ENCODE measurements at regions not wholly inside any gene's neighbourhood (a gene's known extent, or its start where the extent isn't known, plus 50 kb on each side); places are given as distances from the start of the nearest gene placed in this dataset.
"Not testable (repeated sequence)": the region's sequence is repeated elsewhere in the genome, so short reads cannot be mapped to it uniquely, and the experiment has no call there.

GRCh38 chr3:191555037-191555436 lies 94.1 kb downstream of the PYDC2 start:
- DNase-seq (no peak), FAIRE-seq (no peak)
- Histone ChIP-seq H3K9me3 (ENCODE audit: control insufficient read depth in 2 of 2, insufficient read depth in 1 of 2, low read depth in 1 of 2, low read length in 1 of 2) (no peaks in the 10 kb centered on the region), H3K27ac (ENCODE audit: low read depth in 1 of 3, low read length in 2 of 3) (no peak overlapping the region), H3K36me3 (ENCODE audit: control insufficient read depth in 3 of 3, insufficient read depth in 2 of 3, low read depth in 1 of 3, low read length in 3 of 3) (no peaks in the 10 kb centered on the region), H3K27me3 (ENCODE audit: control insufficient read depth in 3 of 3, insufficient read depth in 3 of 3, low read length in 3 of 3) (no peaks in the 10 kb centered on the region), H3K4me3 (ENCODE audit: low read depth in 1 of 3, low read length in 3 of 3) (no peak overlapping the region), H3K4me1 (ENCODE audit: control insufficient read depth in 3 of 3, insufficient read depth in 2 of 3, low read depth in 1 of 3, low read length in 2 of 3) (no peaks in the 10 kb centered on the region)

DNA sequence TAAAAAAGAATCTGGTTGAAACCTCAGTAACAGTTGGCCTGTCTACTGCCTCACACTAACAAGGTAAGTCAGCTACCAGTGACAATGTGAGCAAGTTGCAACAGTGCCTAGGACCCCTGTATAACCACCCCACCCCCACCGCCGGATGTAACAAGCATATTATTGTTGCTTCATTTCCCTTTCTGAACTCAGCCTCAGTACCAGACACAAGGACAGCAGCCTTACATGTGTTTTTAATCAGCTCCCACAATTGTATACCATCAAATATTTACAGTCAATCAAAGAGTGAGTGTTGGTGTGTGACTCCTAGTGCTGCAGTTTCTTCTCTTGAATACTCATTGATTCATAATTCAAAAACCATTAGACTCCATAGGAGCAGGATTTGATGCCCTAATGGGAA lies 96.4 kb downstream of the PYDC2 start:
- FAIRE-seq = no peak
- no peak for DNase-seq
- Histone ChIP-seq H3K27ac (ENCODE audit: low read depth in 1 of 3, low read length in 2 of 3) (no peak overlapping the region), H3K27me3 (ENCODE audit: control insufficient read depth in 3 of 3, insufficient read depth in 3 of 3, low read length in 3 of 3) (no peaks in the 10 kb centered on the region), H3K36me3 (ENCODE audit: control insufficient read depth in 3 of 3, insufficient read depth in 2 of 3, low read depth in 1 of 3, low read length in 3 of 3) (no peaks in the 10 kb centered on the region), H3K9me3 (ENCODE audit: control insufficient read depth in 2 of 2, insufficient read depth in 1 of 2, low read depth in 1 of 2, low read length in 1 of 2) (no peaks in the 10 kb centered on the region), H3K4me1 (ENCODE audit: control insufficient read depth in 3 of 3, insufficient read depth in 2 of 3, low read depth in 1 of 3, low read length in 2 of 3) (no peaks in the 10 kb centered on the region), H3K4me3 (ENCODE audit: low read depth in 1 of 3, low read length in 3 of 3) (no peak overlapping the region)
- WGBS, 3 donors = 86 to 91% (median 88%) methylated on average over 2 of the region's 2 CpGs

- Histone ChIP-seq H3K4me1 (ENCODE audit: control insufficient read depth in 3 of 3, insufficient read depth in 2 of 3, low read depth in 1 of 3, low read length in 2 of 3) (no peaks in the 10 kb centered on the region), H3K27ac (ENCODE audit: low read depth in 1 of 3, low read length in 2 of 3) (no peak overlapping the region), H3K9me3 (ENCODE audit: control insufficient read depth in 2 of 2, insufficient read depth in 1 of 2, low read depth in 1 of 2, low read length in 1 of 2) (no peaks in the 10 kb centered on the region), H3K4me3 (ENCODE audit: low read depth in 1 of 3, low read length in 3 of 3) (no peak overlapping the region), H3K27me3 (ENCODE audit: control insufficient read depth in 3 of 3, insufficient read depth in 3 of 3, low read length in 3 of 3) (no peaks in the 10 kb centered on the region), H3K36me3 (ENCODE audit: control insufficient read depth in 3 of 3, insufficient read depth in 2 of 3, low read depth in 1 of 3, low read length in 3 of 3) (no peaks in the 10 kb centered on the region)
- DNase-seq (no peak), FAIRE-seq (no peak)
- 37 to 55% (median 47%) methylated on average over 7 of the region's 7 CpGs for WGBS, 3 donors
These were observed 102.8 kb downstream of the PYDC2 start for GRCh38 chr3:191563722-191564121.

- no peak overlapping the region for H3K4me3 ChIP-seq (ENCODE audit: low read depth in 1 of 3, low read length in 3 of 3)
- 77 to 93% (median 81%) methylated on average over 1 of the region's 1 CpG for WGBS, 3 donors
- H3K4me1 ChIP-seq (ENCODE audit: control insufficient read depth in 3 of 3, insufficient read depth in 2 of 3, low read depth in 1 of 3, low read length in 2 of 3) = no peaks in the 10 kb centered on the region
- no peaks in the 10 kb centered on the region for H3K36me3 ChIP-seq (ENCODE audit: control insufficient read depth in 3 of 3, insufficient read depth in 2 of 3, low read depth in 1 of 3, low read length in 3 of 3)
- no peak for DNase-seq
- H3K27me3 ChIP-seq (ENCODE audit: control insufficient read depth in 3 of 3, insufficient read depth in 3 of 3, low read length in 3 of 3) = no peaks in the 10 kb centered on the region
- H3K27ac ChIP-seq (ENCODE audit: low read depth in 1 of 3, low read length in 2 of 3) = no peak overlapping the region
- FAIRE-seq = no peak
- H3K9me3 ChIP-seq (ENCODE audit: control insufficient read depth in 2 of 2, insufficient read depth in 1 of 2, low read depth in 1 of 2, low read length in 1 of 2) = no peaks in the 10 kb centered on the region
These were observed 105.5 kb downstream of the PYDC2 start for GRCh38 chr3:191566469-191566868.

- Histone ChIP-seq H3K4me3 (ENCODE audit: low read depth in 1 of 3, low read length in 3 of 3) (no peak overlapping the region), H3K27me3 (ENCODE audit: control insufficient read depth in 3 of 3, insufficient read depth in 3 of 3, low read length in 3 of 3) (no peaks in the 10 kb centered on the region), H3K27ac (ENCODE audit: low read depth in 1 of 3, low read length in 2 of 3) (no peak overlapping the region), H3K36me3 (ENCODE audit: control insufficient read depth in 3 of 3, insufficient read depth in 2 of 3, low read depth in 1 of 3, low read length in 3 of 3) (no peaks in the 10 kb centered on the region), H3K4me1 (ENCODE audit: control insufficient read depth in 3 of 3, insufficient read depth in 2 of 3, low read depth in 1 of 3, low read length in 2 of 3) (no peaks in the 10 kb centered on the region), H3K9me3 (ENCODE audit: control insufficient read depth in 2 of 2, insufficient read depth in 1 of 2, low read depth in 1 of 2, low read length in 1 of 2) (no peaks in the 10 kb centered on the region)
- WGBS, 3 donors = 81 to 86% (median 83%) methylated on average over 7 of the region's 7 CpGs
- DNase-seq (no peak), FAIRE-seq (no peak)
These were observed 107.2 kb downstream of the PYDC2 start for GRCh38 chr3:191568206-191568605.

DNA sequence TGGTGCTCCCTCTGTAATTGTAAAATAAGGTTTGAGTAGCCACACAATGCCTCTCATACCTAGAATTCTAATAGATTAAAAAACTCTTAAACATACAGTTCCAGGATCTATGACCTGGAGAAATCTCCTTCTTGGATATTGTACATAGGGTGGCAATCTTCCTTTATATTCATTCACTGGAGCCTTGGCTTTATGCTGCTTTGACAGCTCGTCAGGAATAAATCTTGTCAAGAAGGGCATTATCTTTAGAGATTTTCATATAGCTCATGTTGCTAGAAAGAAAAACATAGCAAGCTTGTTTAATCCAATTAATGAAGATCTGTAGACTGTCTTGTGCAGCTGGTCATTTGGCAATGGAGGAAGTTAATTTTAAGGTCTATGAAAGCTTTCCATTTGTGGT lies 131.1 kb downstream of the PYDC2 start:
- DNase-seq = no peak
- WGBS, 3 donors = 53 to 79% (median 73%) methylated on average over 1 of the region's 1 CpG

GRCh38 chr3:191593486-191593885 lies 132.5 kb downstream of the PYDC2 start:
- Histone ChIP-seq H3K27me3 (ENCODE audit: control insufficient read depth in 3 of 3, insufficient read depth in 3 of 3, low read length in 3 of 3) (no peaks in the 10 kb centered on the region), H3K9me3 (ENCODE audit: control insufficient read depth in 2 of 2, insufficient read depth in 1 of 2, low read depth in 1 of 2, low read length in 1 of 2) (no peaks in the 10 kb centered on the region), H3K4me1 (ENCODE audit: control insufficient read depth in 3 of 3, insufficient read depth in 2 of 3, low read depth in 1 of 3, low read length in 2 of 3) (no peaks in the 10 kb centered on the region), H3K27ac (ENCODE audit: low read depth in 1 of 3, low read length in 2 of 3) (no peak overlapping the region), H3K36me3 (ENCODE audit: control insufficient read depth in 3 of 3, insufficient read depth in 2 of 3, low read depth in 1 of 3, low read length in 3 of 3) (no peaks in the 10 kb centered on the region), H3K4me3 (ENCODE audit: low read depth in 1 of 3, low read length in 3 of 3) (no peak overlapping the region)
- DNase-seq (no peak), FAIRE-seq (no peak)
- 5 to 39% (median 25%) methylated on average over 1 of the region's 1 CpG for WGBS, 3 donors

More for the DNA sequence above, 131.1 kb downstream of the PYDC2 start:
- no peak overlapping the region for H3K4me3 ChIP-seq (ENCODE audit: low read depth in 1 of 3, low read length in 3 of 3)
- no peaks in the 10 kb centered on the region for H3K9me3 ChIP-seq (ENCODE audit: control insufficient read depth in 2 of 2, insufficient read depth in 1 of 2, low read depth in 1 of 2, low read length in 1 of 2)
- H3K36me3 ChIP-seq (ENCODE audit: control insufficient read depth in 3 of 3, insufficient read depth in 2 of 3, low read depth in 1 of 3, low read length in 3 of 3) = no peaks in the 10 kb centered on the region
- no peak overlapping the region for H3K27ac ChIP-seq (ENCODE audit: low read depth in 1 of 3, low read length in 2 of 3)
- no peaks in the 10 kb centered on the region for H3K27me3 ChIP-seq (ENCODE audit: control insufficient read depth in 3 of 3, insufficient read depth in 3 of 3, low read length in 3 of 3)
- H3K4me1 ChIP-seq (ENCODE audit: control insufficient read depth in 3 of 3, insufficient read depth in 2 of 3, low read depth in 1 of 3, low read length in 2 of 3) = no peaks in the 10 kb centered on the region
- no peak for FAIRE-seq

- H3K27ac ChIP-seq (ENCODE audit: low read depth in 1 of 3, low read length in 2 of 3); H3K4me3 ChIP-seq (ENCODE audit: low read depth in 1 of 3, low read length in 3 of 3); DNase-seq; H3K9me3 ChIP-seq (ENCODE audit: control insufficient read depth in 2 of 2, insufficient read depth in 1 of 2, low read depth in 1 of 2, low read length in 1 of 2); H3K4me1 ChIP-seq (ENCODE audit: control insufficient read depth in 3 of 3, insufficient read depth in 2 of 3, low read depth in 1 of 3, low read length in 2 of 3); H3K27me3 ChIP-seq (ENCODE audit: control insufficient read depth in 3 of 3, insufficient read depth in 3 of 3, low read length in 3 of 3); FAIRE-seq; H3K36me3 ChIP-seq (ENCODE audit: control insufficient read depth in 3 of 3, insufficient read depth in 2 of 3, low read depth in 1 of 3, low read length in 3 of 3): not testable (repeated sequence)
- WGBS, 3 donors = 88 to 100% (median 89%) methylated on average over 1 of the region's 1 CpG
These were observed 154.5 kb downstream of the PYDC2 start for GRCh38 chr3:191615511-191615910.

- H3K9me3 ChIP-seq (ENCODE audit: control insufficient read depth in 2 of 2, insufficient read depth in 1 of 2, low read depth in 1 of 2, low read length in 1 of 2) = no peaks in the 10 kb centered on the region
- H3K36me3 ChIP-seq (ENCODE audit: control insufficient read depth in 3 of 3, insufficient read depth in 2 of 3, low read depth in 1 of 3, low read length in 3 of 3) = no peaks in the 10 kb centered on the region
- no peaks in the 10 kb centered on the region for H3K27me3 ChIP-seq (ENCODE audit: control insufficient read depth in 3 of 3, insufficient read depth in 3 of 3, low read length in 3 of 3)
- 27 to 77% (median 56%) methylated on average over 1 of the region's 1 CpG for WGBS, 3 donors
- no peak overlapping the region for H3K27ac ChIP-seq (ENCODE audit: low read depth in 1 of 3, low read length in 2 of 3)
- no peaks in the 10 kb centered on the region for H3K4me1 ChIP-seq (ENCODE audit: control insufficient read depth in 3 of 3, insufficient read depth in 2 of 3, low read depth in 1 of 3, low read length in 2 of 3)
- H3K4me3 ChIP-seq (ENCODE audit: low read depth in 1 of 3, low read length in 3 of 3) = no peak overlapping the region
- FAIRE-seq (no peak), DNase-seq (no peak)
These were observed 163.3 kb downstream of the PYDC2 start for GRCh38 chr3:191624299-191624698.

All from small intestine (tissue), 7 donors.